AG10803 (cell line): ENCODE measurements at regions not wholly inside any gene's neighbourhood (a gene's known extent, or its start where the extent isn't known, plus 50 kb on each side); places are given as distances from the start of the nearest gene placed in this dataset.
A peak's percentile ranks its signal among the peaks of the same experiment; 100 is the strongest.

Experiments
- DNase-seq: peaks from one replicate; pipeline ENCODE4 v3.0.0; 2010; ENCODE audit warnings: low read depth
- H3K4me3 ChIP-seq: 2 replicates; pipeline ENCODE4 v1.5.1; 2011; ENCODE audit warnings: mild to moderate bottlenecking, low read length, control low read depth
- TF ChIP-seq, protein P1 (sequence below): conservative IDR thresholded peaks from 2 replicates; pipeline ENCODE4 v1.5.1; 2011; ENCODE audit warnings: mild to moderate bottlenecking, low read length, control low read depth, inconsistent platforms

DNA sequence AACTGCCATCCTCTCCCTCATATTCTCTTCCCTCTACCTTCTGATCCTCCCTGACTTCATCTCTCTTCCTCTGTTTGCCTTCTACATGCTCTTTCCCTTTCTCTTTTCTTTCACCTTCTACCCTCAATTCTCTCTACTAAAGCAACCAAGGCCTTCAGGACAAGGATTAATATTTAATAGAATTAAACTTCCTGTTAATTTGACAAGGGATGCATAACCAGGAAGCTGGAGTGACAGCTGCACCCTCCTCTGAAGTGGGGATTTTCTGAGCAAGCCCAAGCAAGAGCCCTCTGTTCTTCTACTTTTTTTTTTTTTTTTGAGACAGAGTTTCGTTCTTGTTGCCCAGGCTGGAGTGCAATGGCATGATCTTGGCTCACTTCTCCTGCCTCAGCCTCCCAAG is 63.4 kb upstream of the MED4 start:
- no peak overlapping the region for H3K4me3 ChIP-seq
- TF ChIP-seq, protein P1, sequence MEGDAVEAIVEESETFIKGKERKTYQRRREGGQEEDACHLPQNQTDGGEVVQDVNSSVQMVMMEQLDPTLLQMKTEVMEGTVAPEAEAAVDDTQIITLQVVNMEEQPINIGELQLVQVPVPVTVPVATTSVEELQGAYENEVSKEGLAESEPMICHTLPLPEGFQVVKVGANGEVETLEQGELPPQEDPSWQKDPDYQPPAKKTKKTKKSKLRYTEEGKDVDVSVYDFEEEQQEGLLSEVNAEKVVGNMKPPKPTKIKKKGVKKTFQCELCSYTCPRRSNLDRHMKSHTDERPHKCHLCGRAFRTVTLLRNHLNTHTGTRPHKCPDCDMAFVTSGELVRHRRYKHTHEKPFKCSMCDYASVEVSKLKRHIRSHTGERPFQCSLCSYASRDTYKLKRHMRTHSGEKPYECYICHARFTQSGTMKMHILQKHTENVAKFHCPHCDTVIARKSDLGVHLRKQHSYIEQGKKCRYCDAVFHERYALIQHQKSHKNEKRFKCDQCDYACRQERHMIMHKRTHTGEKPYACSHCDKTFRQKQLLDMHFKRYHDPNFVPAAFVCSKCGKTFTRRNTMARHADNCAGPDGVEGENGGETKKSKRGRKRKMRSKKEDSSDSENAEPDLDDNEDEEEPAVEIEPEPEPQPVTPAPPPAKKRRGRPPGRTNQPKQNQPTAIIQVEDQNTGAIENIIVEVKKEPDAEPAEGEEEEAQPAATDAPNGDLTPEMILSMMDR, result no peak
- no peak for DNase-seq

DNA sequence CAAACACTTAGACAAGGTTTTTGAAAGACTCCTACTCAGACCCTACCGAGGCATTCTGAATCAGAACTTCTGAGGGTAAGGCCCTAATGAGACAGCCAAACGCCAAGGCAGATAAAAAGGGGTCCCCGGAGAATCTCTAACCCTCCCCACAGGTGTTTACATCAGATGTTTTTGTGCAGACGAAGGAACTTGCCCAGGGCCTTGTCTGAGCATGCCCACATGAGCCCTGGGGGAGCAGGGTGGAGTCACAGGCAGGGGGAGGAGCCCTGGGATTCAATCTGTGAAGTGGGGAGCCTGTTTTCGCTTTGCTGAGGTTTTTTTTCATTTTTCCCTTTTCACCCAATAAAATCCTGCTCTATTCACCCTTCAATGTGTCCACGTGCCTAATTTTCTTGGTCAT is 61.6 kb upstream of the MED4 start:
- no peak for DNase-seq
- TF ChIP-seq, protein P1, result no peak
- no peak overlapping the region for H3K4me3 ChIP-seq

DNA sequence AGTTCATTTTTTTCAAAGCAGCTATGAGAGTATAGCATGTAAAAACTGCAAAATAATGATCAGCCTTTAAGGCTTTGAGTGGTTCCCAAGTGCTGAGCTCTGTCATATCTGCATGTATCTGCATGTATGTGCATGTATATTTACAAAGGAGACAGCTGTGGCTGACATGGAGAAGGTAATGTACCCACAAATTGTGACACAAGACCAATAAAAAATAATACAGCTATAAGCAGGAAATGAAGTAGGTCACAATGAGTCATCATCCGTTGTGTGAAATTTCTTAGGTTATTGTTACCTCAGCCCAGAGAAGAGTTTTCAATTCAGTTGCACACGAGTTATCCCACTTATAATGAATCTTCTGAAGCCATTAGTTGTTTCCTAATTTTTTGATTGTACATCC is 60.9 kb upstream of the MED4 start:
- DNase-seq, result peak; percentile 45
- TF ChIP-seq, protein P1, result no peak

DNA sequence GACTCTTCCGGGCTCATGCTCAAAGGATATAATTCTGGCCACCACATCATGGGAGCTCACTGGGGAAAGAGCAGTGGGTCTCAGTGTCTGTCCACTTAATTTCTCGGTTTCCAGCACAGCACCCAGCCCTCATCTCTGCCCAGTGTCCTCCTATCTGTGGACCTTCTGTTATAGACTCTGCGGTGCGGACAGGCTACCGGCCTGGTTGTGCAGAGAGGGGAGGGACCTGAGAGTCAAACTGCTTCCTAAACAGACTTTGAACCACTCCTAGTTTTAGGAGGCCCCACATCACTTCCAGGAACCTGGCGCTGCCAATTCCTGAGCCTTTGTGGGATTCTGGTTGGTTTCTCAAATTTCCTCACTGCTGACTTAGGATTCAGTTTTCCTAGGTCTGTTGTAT is 59.8 kb upstream of the MED4 start:
- TF ChIP-seq, protein P1, result no peak
- no peak overlapping the region for H3K4me3 ChIP-seq
- DNase-seq, result no peak

More for the DNA sequence above, 60.9 kb upstream of the MED4 start:
- no peak overlapping the region for H3K4me3 ChIP-seq

DNA sequence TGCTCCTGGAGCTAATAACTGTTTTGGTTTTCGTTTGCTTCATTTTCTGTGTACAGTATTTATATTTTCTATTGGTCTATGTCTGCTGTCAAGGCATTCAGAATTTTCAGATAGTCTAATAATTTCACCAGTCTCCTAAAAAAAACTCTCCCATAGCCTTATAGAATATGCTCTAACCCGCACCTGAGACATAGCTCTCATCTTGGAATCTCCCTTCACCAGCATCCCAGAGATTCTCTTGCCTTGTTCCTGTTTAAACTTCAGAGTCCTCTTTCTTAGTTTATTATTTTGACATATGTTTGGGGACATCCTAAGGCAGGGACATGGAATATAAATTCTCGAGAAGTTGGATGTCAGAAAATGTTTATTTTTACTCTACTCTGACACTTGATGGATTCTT is 58.3 kb upstream of the MED4 start:
- TF ChIP-seq, protein P1, result no peak
- H3K4me3 ChIP-seq, result no peak overlapping the region
- no peak for DNase-seq

DNA sequence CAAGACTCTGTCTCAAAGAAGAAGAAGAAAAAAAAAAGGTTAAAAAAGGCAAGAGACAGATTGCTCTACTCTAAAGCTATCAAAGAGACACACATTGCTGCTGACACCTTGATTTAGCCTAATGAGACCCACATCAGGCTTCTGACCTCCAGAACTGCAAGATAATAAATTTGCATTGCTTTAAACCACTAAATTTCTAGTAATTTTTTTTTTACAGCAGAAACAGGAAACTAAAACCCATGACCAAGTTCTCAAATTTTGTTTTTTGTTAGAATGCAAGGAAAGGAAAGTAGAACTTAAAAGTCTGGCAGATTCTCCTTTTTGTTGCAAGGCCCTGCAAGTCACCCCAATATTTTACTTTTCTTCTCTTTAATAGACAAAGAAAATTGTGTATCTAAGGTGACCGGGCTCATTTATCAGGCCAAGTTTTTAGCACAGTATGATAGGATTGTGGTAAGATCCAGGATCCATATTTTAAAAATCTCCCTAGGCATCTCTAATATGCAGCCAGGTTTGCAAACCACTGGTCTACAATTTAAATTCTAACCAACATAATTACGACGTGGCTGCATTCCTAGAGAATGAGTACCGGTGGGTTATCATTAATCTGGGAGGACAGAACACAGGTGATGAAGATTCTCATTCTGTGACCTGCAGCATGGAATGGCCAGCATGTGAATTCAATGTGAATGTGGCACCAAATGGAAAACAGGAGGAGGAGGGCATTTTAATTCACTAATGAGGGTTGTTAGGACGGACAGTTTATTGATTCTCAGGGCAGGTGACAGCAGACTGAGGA is 56.7 kb upstream of the MED4 start:
- TF ChIP-seq, protein P1, result no peak
- no peak overlapping the region for H3K4me3 ChIP-seq
- no peak for DNase-seq

DNA sequence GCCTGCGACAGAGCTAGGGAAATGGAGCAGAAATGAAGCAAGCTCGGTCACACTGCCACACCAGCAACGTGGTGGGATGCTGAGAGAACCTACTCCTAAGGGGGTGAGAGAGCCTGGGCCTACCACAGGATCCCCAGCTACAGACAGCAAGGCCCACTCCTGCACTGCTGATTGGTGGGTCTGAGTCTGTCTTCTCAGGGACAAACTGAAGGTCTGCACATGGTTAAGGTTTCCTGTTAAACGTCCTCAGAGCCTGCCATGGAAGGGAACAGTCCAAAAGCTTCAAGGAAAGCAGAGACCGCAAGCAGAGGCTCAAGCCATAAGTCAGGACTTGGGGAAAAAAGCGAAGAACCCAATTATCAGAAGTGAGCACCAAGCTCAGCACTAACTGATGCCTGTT is 53.5 kb upstream of the MED4 start:
- no peak for DNase-seq
- no peak overlapping the region for H3K4me3 ChIP-seq
- TF ChIP-seq, protein P1, result no peak
